Peyer's patch (tissue), 4 donors: ENCODE measurements at regions not wholly inside any gene's neighbourhood (a gene's known extent, or its start where the extent isn't known, plus 50 kb on each side); places are given as distances from the start of the nearest gene placed in this dataset.

Experiments
- POLR2A ChIP-seq, 2 donors: fragments of 450-650 bp; IDR thresholded peaks; one replicate each; pipeline ENCODE4 v1.5.1; 2017; ENCODE audit warnings: antibody characterized with exemption in 2 of 2, mild to moderate bottlenecking in 2 of 2, moderate library complexity in 2 of 2
- TF ChIP-seq, protein P1 (sequence below), 6 experiments: fragments of 450-650 bp in 4 of 6; fragments of 200-600 bp in 2 of 6; sonication (generic) in 1 of 6; IDR thresholded peaks; one replicate each; pipeline ENCODE4 v1.5.1; 2017 to 2019; ENCODE audit warnings: antibody characterized with exemption in 6 of 6, mild to moderate bottlenecking in 3 of 6, moderate library complexity in 1 of 6

DNA sequence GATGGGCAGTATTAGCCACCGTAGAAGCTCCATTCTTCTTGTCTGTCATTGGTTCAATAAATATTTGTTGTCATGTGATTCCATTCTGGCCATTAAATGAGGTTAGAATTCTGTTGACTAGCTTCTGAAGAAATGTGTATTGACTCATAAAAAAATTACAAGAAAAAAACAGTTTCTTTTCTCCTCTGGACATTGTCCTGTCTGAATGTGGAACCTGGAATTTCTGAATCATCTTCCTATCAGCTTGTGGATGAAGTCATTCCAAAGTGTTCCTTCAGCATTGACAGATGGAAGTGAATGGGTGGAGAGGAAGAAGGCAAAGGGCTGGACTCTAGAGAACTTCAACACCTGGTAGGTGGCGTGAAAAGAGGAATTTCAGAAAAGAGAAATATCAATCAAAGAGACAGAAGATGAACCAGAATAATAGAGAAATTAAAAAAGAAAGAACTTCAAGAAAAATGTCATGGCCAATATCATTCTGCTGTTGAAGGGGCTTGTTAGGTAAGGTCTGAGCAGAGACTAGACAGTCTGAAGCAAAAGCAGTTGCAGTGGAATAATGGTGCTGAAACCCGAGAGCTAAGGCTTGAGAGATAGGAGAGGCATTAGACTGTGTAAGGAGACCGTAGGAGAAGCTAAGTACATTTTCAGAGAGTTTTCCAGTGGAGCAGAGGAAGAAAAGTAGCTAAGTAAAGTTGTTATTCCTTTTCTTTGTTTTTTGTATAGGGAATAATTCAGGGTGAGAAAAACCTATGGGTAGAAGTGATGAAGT, 806.6 kb downstream of the SQOR start:
- TF ChIP-seq, protein P1, sequence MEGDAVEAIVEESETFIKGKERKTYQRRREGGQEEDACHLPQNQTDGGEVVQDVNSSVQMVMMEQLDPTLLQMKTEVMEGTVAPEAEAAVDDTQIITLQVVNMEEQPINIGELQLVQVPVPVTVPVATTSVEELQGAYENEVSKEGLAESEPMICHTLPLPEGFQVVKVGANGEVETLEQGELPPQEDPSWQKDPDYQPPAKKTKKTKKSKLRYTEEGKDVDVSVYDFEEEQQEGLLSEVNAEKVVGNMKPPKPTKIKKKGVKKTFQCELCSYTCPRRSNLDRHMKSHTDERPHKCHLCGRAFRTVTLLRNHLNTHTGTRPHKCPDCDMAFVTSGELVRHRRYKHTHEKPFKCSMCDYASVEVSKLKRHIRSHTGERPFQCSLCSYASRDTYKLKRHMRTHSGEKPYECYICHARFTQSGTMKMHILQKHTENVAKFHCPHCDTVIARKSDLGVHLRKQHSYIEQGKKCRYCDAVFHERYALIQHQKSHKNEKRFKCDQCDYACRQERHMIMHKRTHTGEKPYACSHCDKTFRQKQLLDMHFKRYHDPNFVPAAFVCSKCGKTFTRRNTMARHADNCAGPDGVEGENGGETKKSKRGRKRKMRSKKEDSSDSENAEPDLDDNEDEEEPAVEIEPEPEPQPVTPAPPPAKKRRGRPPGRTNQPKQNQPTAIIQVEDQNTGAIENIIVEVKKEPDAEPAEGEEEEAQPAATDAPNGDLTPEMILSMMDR (IDR thresholded peaks at IDR 0.05) = no peak
- no peak for TF ChIP-seq POLR2A (IDR thresholded peaks at IDR 0.05)
